Activated CD4-positive, alpha-beta T cell treated with anti-CD3 and anti-CD28 coated beads, Interleukin-2, amount 50 U/mL, for 48 hours (primary cell): ENCODE measurements at regions not wholly inside any gene's neighbourhood (a gene's known extent, or its start where the extent isn't known, plus 50 kb on each side); places are given as distances from the start of the nearest gene placed in this dataset.
"Not testable (repeated sequence)": the region's sequence is repeated elsewhere in the genome, so short reads cannot be mapped to it uniquely, and the experiment has no call there.

Experiments
- DNase-seq, 2 experiments: peaks; one replicate each; pipeline ENCODE4 v3.0.0-alpha.2; 2020

DNA sequence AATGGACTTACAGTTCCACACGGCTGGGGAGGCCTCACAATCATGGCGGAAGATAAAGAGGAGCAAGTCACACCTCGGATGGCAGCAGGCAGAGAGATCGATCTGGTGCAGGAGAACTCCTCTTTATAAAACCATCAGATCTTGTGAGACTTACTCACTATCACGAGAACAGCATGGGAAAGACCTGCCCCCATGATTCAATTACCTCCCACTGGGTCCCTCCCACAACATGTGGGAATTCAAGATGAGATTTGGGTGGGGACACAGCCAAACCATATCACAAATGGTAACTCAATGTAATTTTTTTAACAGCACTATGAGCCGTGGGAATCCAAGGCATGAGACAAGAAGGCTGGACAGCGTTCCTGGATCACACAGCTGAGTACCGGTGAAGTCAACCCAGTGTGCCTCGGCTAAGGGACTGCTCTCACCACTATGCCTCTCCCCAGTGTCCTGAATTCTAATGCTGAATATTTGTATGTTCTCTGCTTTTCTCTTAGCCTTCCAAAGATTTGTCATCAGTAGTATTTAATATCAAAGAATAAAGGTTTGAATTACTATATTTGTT, 84.3 kb downstream of the IRS2 start:
- DNase-seq = not testable (repeated sequence)

DNA sequence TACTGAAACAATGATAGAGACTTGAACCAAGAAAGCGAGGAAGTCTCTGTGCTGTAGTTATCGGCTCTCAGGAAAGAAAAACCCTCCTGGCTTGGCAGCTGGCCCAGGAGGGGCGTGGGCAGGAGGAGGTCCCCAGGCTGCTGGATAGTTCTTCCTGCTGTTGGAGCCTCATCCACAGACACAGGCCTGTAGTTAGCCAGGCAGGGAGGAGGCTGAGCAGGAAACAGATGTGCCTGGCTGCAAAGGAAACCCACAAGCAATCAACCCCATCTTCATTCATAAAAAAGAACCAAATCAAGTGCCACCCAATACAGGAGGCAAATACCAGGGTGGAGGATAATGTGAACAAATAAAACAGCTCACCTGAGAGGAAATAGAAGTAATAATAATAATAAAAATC, 86.2 kb downstream of the IRS2 start:
- no peak for DNase-seq

DNA sequence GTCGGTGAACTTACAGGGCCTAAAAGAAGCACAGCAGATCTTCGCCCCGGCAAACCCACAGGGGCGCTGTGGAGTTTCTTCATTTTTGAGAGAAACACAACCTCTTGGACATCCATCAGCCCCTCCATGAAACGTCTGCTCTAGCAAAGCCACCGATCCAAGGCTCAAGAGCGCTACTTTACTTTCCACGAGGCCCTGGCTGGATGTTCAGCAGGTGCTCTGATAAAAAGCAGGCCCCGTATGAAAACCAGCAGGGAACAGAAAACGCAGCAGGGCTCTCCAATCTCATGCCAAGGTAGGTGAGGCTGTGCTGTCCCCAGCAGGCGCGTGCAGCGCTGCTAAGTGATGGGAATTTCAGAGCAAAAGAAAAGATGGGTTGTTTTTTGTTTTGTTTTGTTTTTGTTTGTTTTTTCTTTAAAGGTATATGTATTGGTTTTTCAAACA, 86.7 kb downstream of the IRS2 start:
- no peak for DNase-seq

DNA sequence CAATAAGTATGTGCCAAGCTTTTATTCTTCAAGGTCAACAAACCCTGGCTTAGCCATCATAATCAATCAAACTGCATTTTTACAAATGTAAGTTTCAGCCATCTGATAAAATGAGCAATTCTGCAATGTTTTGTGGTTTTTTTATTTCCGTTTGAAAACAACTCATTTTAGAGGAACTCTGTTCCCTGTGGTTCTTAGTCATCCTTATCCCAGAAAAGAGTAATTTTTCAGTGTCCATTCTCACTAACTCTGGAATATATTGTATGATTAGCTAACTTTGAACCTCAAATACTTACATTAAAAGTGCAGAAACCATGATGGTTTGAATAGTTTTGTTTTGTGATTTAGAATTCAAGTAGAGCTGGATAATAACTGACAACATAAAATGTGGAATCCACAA, 87.6 kb downstream of the IRS2 start:
- no peak for DNase-seq

DNA sequence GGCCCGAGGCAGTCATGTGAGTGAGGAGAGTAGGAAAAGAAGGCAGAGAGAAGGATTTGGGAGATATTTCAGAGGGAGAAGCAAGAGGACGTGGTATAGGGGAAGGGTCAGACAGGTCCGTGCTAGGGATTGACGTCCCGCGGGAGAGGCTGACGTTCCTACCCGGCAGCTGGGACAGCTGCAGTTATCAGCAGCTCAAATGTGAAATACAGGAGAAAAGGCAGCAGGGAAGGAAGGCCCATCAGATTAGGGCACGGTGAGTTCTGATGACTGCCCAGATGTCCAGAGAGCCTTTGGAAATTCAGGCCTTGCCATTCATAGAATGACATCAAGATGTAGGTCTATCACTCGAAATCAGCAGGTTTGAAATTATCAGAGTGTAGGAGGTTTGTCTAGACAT, 88.4 kb downstream of the IRS2 start:
- DNase-seq = no peak

DNA sequence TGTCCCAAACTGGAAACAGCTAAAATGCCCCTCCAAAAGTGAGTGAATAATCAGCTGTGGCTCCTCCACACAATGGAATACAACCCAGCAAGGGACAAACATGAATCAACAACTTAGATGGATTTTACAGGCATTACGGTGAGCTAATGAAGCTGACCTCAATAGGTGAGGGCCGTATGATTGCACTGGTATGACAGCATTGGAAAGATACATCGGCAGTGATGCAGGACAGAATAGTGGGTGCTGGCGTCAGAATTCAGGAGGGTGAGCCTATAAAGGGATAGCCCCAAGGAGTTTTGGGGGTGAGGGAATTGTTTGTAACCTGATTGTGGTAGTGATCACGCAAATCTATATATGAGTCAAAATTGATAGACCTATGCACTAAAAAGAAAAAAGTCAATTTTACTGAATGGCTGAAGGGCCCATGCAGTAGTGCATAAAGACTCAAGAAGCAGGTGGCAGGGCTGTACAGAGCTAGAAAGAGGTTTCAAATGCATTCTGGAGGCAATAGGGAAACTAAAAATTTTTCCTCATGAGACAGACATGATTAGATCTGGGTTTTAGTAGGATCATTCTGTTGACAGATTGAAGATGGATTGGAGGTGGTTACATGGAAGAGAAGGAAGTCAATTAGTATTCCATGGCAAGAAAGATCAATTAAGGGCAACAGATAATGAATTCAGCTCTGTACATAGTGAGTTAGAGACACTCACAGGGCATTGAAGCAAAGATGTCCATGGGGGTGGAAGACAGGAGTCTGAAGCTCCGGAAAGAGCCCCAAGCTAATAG, 90.8 kb downstream of the IRS2 start:
- no peak for DNase-seq

DNA sequence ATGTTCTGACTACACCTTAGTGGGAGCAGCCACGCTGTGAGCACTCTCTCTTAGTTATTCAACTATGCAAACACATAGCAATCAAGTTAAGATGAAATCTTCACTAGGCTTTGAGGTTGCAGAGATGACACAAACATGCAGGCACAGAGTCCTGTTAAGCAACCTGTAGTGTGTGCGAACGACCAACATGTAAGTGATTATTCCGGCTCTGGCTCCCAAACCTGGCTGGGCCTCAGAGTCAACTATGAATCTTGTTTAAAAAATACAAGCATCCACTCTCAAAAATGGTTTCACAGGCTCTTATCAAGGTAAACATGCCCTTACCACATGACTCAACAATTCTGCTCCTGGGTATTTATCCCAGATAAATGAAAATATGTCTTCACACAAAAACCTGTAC, 91.4 kb downstream of the IRS2 start:
- no peak for DNase-seq

DNA sequence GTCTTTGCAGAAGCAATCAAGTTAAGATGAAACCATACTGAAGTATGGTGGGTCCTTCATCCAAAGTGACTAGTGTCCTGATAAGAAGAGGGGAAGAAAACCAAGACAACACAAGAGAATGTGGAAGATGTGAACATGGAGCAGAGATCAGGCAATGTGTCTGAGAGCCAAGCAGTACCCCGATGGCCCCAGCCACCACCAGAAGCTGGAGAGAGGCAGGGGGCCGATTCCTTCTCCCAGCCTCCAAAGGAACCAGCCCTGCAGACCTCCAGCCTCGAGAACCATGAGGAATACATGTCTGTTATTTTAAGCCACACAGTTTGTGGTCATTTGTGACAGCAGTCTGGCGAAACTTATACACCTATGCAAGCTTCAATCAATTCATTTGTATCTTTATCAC, 93.2 kb downstream of the IRS2 start:
- DNase-seq = no peak

DNA sequence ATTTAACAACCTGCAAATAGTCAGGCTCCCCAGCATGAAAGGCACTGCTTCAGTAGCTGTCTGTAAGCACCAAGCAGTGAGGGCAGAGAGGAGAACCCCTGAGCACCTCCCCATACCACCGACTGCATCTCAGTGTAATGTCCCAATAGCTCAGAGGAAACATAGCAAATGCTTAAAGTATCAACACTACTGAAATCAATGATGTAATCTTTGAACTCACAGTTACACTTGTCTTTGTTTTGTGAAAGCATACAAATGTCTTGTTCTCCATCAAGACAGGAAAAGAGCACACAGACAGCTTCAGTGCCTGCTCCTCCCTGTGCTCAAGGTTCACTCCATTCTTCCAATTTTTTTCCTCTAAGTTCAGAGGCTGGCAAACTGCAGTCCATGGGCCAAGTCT, 94.7 kb downstream of the IRS2 start:
- no peak for DNase-seq

DNA sequence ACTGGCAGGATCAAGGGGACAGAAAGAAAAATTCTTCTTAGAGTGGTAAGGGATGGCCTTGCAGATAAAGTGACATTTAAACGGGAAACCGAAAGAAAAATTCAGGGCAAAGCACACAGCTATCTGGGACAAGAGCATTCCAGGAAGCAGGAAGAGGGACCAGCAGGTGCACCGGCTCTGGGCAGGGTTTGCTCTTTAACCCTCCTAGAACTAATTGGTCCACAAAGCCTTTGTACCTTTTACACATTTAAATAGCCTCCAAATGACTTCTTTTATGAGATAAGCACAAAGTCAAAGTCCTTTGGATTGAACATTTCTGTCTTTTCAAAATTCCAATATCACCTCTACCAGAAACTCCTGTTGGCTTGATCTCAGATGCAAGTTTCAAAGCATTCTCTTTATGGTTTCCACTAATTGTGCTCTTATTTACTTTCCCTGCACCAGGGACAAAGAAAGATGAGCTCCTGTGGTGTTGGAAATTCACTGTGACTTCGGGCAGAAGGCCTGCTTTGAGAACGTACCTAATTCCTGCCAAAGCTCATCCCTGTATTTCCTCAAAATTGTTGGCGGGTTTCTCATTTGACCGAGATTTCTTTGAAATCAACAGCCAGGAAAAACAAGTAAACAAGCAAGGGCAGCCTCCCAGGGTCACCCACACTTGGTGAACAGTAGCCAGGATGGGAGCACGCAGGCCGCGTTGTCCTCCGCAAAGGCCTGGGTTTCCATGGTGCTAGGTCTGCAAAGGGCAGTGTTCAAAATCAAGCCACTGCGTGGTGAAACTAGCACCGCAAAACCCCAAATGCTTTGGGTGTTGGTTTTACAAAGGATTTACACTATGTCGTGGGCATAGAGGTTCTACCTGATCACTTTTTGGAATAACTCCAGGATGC, 98.6 kb downstream of the IRS2 start:
- DNase-seq = no peak

DNA sequence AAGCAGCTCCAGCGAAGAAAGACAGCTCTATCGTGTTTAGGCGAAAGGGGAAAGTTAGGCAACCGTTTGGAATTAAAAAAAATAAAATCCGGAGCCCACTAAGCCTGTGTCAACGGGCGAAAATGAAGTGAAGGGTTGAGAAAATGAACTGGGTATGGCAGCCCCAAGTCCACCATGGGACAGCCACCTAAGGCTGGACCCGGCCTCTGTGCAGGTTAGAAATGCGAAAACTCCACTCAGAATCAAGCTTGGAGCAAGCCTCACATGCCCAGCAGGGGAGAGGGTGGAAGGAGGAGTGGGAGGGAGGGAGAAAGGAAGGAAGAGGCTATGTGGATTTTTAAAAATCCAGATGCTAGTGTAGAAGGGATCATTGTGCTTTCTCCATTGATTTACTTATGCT, 101.2 kb downstream of the IRS2 start:
- DNase-seq = no peak

DNA sequence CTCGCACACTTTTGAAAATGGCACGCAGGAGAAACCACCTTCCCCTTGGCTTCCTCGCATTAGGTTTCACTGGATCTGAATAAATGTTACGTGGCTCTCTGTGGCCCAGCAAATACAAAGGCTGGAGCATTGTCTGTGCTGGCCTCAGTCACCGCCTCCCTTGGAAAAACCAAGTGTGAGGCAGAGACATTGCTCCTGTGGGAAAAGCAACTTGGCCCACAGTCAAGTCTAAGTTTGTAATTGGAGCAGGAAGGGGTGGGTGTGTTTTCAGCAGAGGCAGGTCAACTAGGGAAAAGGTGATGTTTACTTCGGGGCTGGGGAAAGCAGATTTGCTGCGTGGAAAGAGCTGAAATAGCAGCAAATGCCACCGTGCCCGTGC, 101.6 kb downstream of the IRS2 start:
- DNase-seq = no peak

DNA sequence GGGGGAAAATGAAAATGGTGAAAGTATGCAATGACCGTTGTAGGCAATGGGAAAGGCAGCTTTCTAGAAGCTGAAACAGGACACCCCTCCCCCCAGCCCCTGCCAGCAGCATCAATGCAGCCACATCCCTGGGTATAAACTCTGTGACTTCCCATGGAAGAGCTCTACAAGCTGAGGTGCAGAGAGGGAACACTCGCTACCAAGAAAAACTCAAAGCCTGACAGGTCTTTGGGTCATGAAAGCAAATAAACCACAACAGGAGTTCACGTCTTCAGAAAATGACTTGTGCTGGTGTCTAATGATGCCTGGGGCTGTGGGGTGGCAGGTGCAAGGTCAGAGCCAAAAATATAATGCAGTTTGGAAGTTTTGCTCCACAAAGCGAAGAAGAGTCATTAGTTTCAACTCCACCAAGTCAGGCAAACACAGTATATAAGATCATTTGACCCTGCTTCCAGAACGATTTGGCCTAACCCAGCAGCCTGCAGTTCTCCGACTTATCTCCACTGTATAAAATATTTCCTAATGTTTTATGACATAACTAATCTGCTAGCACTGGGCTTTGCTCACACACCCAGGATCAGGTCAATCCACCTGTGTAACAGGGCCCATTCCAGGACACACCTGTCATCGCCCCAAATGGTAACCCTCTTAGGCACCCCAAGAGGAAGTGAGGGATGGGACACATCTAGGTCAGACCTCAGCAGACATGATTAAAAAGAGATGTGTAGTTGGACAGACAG, 102.1 kb downstream of the IRS2 start:
- no peak for DNase-seq

DNA sequence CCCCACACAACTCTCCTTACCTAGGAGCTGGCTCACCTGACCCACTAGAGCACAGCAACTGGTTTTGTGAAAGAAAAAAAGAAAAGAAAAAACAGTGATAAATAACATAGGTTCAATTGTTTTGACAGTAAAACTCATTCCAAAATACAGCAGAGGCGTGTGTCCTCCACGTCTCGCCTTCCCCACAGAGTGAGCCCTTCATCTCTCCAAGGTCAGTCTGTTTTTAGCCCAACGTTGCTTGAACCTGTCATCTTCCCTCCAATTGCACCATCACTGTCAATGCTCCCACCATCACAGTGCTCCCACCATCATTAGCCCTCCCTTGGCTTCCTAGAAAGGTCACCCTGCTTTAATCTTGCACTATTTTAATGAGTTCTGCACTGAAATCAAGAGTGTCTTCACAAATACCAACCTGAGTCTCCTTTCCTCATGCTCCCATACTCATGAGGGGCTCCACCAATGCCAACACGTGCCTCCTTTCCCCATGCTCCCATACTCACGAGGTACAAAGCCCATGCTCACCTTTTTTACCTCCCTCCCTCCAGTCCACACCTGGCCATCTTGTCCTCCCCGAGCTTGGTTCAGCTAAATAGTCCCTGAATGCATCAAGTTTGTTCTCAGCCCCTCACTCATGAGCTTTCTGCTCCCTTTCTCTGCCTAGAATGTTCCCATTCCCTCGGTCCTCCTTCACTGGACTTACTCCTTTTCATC, 103.7 kb downstream of the IRS2 start:
- no peak for DNase-seq

DNA sequence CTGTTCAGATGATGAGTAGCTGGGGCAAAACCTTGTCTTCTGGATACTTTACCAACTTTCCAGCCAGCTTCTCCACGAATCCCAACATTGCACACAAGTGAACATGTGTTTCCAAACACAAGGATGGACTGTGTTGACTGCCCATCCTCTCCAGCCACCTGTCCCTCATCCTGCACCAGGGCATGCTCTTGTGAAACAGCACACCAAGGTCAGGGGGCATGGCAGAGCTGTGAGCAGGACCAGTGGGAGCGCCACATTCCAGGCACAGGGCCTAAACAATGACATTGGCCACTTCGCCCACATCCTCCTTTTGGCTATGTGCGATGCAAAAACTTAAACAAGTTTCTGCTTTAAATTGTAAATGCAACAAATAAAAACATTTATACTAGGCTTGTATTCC, 105.5 kb downstream of the IRS2 start:
- no peak for DNase-seq

DNA sequence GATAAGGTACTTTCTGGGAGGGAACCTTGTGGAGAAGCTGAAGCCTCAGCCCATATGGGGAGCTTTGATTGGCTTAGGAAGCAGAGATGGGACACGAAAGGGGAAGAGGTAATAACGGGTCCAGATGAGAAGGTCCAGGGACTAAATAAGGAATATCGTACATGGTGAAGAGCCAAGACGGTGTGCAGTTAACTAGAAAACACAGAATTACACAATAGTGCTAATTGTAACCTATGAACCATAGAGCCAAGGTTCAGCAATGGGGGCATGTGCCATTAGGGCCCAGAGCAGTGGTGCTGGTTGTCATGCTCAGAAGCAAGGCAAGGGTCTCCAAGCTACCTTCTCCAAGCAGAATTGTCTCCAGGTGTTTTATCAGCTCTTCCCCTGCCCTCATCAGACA, 106.1 kb downstream of the IRS2 start:
- DNase-seq = no peak

DNA sequence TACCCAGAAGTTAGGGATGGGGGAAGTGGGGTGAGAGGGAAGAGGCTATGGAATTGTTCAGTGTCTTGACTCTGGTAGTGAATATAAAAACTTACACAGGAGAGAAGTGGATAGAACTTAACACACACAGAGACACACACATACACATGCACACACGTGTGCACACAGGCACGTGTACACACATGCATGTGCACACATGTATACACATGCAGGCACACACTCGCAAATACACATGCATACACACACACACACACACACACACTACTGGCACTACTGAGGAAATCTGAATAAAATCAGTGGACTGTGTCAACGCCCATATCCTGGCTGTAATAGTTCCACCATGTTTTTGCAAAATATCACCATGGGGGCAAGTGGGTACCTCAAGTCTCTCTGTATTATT, 107.9 kb downstream of the IRS2 start:
- no peak for DNase-seq

DNA sequence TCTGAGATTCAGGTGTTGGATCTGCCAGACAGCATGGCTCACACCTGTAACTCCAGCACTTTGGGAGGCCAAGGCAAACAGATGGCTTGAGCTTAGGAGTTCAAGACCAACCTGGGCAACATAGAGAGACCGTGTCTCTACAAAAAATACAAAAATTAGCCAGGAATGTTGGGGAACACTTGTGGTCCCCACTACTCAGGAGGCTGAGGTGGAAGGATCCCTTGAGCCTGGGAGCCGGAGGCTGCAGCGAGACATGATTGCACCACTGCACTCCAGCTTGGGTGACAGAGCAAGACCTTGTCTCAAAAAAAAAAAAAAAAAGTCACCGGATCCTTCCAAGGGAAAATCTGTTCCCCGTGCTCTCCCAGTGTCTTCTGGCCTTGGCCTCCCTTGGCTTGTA, 109.2 kb downstream of the IRS2 start:
- no peak for DNase-seq

DNA sequence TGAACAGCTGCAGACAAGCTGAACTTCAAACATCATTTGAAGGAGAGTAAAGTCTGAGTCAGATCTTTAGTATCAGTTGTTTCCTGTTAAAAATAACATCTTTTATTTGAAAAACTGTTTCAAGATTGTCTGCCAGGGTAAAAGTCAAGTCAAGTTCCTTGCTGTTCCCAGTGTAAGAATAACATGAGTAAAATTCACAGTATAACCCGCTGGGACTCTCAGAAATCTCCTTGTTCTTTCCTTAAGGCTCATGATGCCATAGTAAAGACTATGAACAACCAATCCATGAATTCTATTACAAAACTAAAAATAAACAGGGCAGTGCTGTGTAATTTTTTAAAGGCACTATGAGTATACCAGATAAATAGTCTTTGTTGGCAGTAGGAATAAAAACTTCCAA, 112.9 kb downstream of the IRS2 start:
- DNase-seq = no peak

DNA sequence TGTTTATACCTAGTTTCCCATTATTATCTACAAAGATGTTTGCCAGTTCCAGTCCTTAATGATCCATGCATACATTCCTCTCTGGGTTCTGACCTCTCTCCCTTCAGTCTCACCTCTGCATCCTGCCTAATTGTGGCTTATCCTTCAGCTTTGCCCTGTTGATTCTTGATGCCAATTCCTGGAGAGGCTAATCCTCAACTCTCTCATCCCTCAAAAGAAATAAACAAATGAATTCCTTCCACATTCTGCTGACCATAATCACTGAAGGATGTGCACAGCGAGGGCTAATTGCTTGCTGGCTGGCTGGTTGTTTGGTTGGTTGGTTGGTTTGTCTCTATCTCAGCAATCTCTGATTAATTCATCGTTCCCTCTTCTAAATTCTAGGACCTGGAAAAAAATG, 113.8 kb downstream of the IRS2 start:
- DNase-seq = no peak

DNA sequence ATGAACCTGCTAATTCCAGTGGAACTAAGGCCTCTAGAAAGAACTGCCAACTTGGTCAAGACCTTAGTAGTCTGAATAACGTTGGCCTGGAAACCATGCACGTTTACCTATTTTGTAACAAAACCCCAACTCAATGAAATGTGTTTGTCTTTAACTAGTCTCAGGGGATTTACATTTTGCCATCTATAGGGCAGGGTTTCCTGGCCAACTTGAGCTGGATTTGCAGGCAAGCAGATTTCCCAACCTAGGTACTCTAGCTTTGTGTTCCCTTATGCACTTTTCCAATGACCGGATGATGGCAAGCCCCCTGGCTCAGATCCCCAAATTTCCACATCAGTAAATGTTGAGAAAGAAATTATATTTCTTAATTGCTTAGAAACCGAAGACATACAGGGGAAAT, 114.5 kb downstream of the IRS2 start:
- no peak for DNase-seq

DNA sequence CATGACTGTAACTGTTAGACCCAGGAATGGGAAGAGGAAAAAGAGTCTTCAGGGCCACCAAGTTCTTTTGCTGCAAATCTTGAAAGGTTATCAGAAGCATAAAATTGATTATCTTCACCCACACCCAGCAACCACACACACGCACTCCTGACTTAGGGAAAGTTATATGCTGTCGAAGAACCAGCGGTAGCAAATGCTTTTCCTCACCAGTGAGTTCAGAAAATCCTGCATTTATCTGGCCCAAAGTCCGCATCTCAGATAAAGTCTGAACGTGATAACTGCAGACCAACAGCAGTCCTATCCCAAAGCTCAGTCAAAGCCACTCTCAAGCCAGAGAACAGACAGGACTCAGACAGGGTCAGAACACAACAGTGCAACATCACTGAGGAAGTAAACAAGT, 115.6 kb downstream of the IRS2 start:
- DNase-seq = no peak

DNA sequence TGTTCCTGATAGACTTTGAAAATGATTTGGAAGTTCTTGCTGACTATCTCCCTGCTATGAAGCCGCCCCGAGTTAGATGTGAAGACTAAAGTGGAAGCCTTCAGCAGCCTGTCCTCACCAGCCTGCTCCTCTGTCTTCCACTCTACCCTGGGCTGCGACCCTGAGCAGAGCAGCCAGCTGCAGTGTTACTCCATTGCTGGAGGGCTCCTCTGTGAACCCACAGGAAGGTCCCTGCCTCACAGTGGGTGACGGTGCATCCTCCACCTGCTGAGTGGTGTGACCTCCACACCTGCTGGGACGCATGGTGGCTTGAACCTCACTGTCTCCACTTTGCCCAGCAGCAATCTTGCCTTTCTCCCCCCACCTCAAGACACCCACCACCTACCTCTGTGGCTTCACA, 116.4 kb downstream of the IRS2 start:
- DNase-seq = no peak
